ENCODE measurements at regions not wholly inside any gene's neighbourhood (a gene's known extent, or its start where the extent isn't known, plus 50 kb on each side); places are given as distances from the start of the nearest gene placed in this dataset.

GRCh38 chr2:128584296-128584890, 265.7 kb upstream of the HS6ST1 start:
- no peaks in the 10 kb centered on the region for H3K36me3 ChIP-seq (replicated peaks; ENCODE audit: insufficient read depth, low read length)
- no peak for DNase-seq
- no peak overlapping the region for H3K4me3 ChIP-seq (ENCODE audit: low read length)
- H3K27me3 ChIP-seq (replicated peaks; ENCODE audit: insufficient read depth, low read length): no peaks in the 10 kb centered on the region
- H3K27ac ChIP-seq (ENCODE audit: low read length): no peak overlapping the region
- H3K79me2 ChIP-seq (ENCODE audit: low read length): no peaks in the 10 kb centered on the region
- no peak overlapping the region for H3K4me2 ChIP-seq (ENCODE audit: low read depth, low read length)
- no peaks in the 10 kb centered on the region for H3K9me2 ChIP-seq (replicated peaks; ENCODE audit: insufficient read depth, low read length)
- no peaks in the 10 kb centered on the region for H4K20me1 ChIP-seq (ENCODE audit: insufficient read depth, low read length)
- no peaks in the 10 kb centered on the region for H3F3A ChIP-seq (ENCODE audit: insufficient read depth, low read length)
- H3K4me1 ChIP-seq (ENCODE audit: low read length): no peaks in the 10 kb centered on the region
- H3K9ac ChIP-seq (ENCODE audit: low read length): no peak overlapping the region
- H3K9me3 ChIP-seq (replicated peaks; ENCODE audit: insufficient read depth, low read length): no peaks in the 10 kb centered on the region
- TF ChIP-seq EZH2 (optimal IDR thresholded peaks at IDR 0.05; ENCODE audit: low read depth, low read length) (no peak), EZH2phosphoT487 (IDR thresholded peaks at IDR 0.05; ENCODE audit: low read length) (no peak), CTCF (IDR thresholded peaks at IDR 0.05; ENCODE audit: low read length) (no peak)
- no peak overlapping the region for H2AFZ ChIP-seq (ENCODE audit: low read length)

- no peaks in the 10 kb centered on the region for H3K9me2 ChIP-seq (replicated peaks; ENCODE audit: insufficient read depth, low read length)
- H3K36me3 ChIP-seq (replicated peaks; ENCODE audit: insufficient read depth, low read length): no peaks in the 10 kb centered on the region
- H3K27ac ChIP-seq (ENCODE audit: low read length): no peak overlapping the region
- no peaks in the 10 kb centered on the region for H3K4me1 ChIP-seq (ENCODE audit: low read length)
- H3K79me2 ChIP-seq (ENCODE audit: low read length): no peaks in the 10 kb centered on the region
- no peak overlapping the region for H3K9ac ChIP-seq (ENCODE audit: low read length)
- no peaks in the 10 kb centered on the region for H4K20me1 ChIP-seq (ENCODE audit: insufficient read depth, low read length)
- no peak overlapping the region for H2AFZ ChIP-seq (ENCODE audit: low read length)
- H3F3A ChIP-seq (ENCODE audit: insufficient read depth, low read length): no peaks in the 10 kb centered on the region
- no peaks in the 10 kb centered on the region for H3K9me3 ChIP-seq (replicated peaks; ENCODE audit: insufficient read depth, low read length)
- no peaks in the 10 kb centered on the region for H3K27me3 ChIP-seq (replicated peaks; ENCODE audit: insufficient read depth, low read length)
- no peak overlapping the region for H3K4me2 ChIP-seq (ENCODE audit: low read depth, low read length)
- H3K4me3 ChIP-seq (ENCODE audit: low read length): no peak overlapping the region
- no peak for DNase-seq
- TF ChIP-seq CTCF (IDR thresholded peaks at IDR 0.05; ENCODE audit: low read length) (no peak), EZH2 (optimal IDR thresholded peaks at IDR 0.05; ENCODE audit: low read depth, low read length) (no peak), EZH2phosphoT487 (IDR thresholded peaks at IDR 0.05; ENCODE audit: low read length) (no peak)
Observed at GRCh38 chr2:128585706-128586105, 267.0 kb upstream of the HS6ST1 start.

GRCh38 chr2:128589681-128590080, 271.0 kb upstream of the HS6ST1 start:
- Histone ChIP-seq H3K9ac (ENCODE audit: low read length) (no peak overlapping the region), H3K27ac (ENCODE audit: low read length) (no peak overlapping the region), H3K36me3 (replicated peaks; ENCODE audit: insufficient read depth, low read length) (no peaks in the 10 kb centered on the region), H3K9me3 (replicated peaks; ENCODE audit: insufficient read depth, low read length) (no peaks in the 10 kb centered on the region), H2AFZ (ENCODE audit: low read length) (no peak overlapping the region), H3F3A (ENCODE audit: insufficient read depth, low read length) (no peaks in the 10 kb centered on the region), H4K20me1 (ENCODE audit: insufficient read depth, low read length) (no peaks in the 10 kb centered on the region), H3K4me1 (ENCODE audit: low read length) (no peaks in the 10 kb centered on the region), H3K4me2 (ENCODE audit: low read depth, low read length) (no peak overlapping the region), H3K4me3 (ENCODE audit: low read length) (no peak overlapping the region), H3K79me2 (ENCODE audit: low read length) (no peaks in the 10 kb centered on the region), H3K9me2 (replicated peaks; ENCODE audit: insufficient read depth, low read length) (no peaks in the 10 kb centered on the region), H3K27me3 (replicated peaks; ENCODE audit: insufficient read depth, low read length) (no peaks in the 10 kb centered on the region)
- TF ChIP-seq EZH2phosphoT487 (IDR thresholded peaks at IDR 0.05; ENCODE audit: low read length) (no peak), EZH2 (optimal IDR thresholded peaks at IDR 0.05; ENCODE audit: low read depth, low read length) (no peak), CTCF (IDR thresholded peaks at IDR 0.05; ENCODE audit: low read length) (no peak)
- DNase-seq: no peak
